H9 (cell line): ENCODE measurements at regions not wholly inside any gene's neighbourhood (a gene's known extent, or its start where the extent isn't known, plus 50 kb on each side); places are given as distances from the start of the nearest gene placed in this dataset.

Source experiments
- DNase-seq: peaks from one replicate; pipeline ENCODE4 v3.0.0-alpha.2; 2017
- H2AFZ ChIP-seq: one replicate; pipeline ENCODE4 v1.6.1; 2013; ENCODE audit warnings: mild to moderate bottlenecking, low read length, control low read depth, moderate library complexity
- H2AK5ac ChIP-seq: 2 replicates; pipeline ENCODE4 v1.6.1; 2013; ENCODE audit warnings: low read length, control low read depth, mixed read lengths; ENCODE audit not compliant: insufficient read length
- H2BK120ac ChIP-seq: one replicate; pipeline ENCODE4 v1.6.1; 2013; ENCODE audit warnings: low read depth, mild to moderate bottlenecking, low read length, control low read depth, inconsistent platforms; ENCODE audit not compliant: poor library complexity, severe bottlenecking
- H2BK12ac ChIP-seq: 2 replicates; pipeline ENCODE4 v1.6.1; 2013; ENCODE audit warnings: low read length, control low read depth, mixed read lengths, low read depth; ENCODE audit not compliant: insufficient read length
- H2BK15ac ChIP-seq: 2 replicates; pipeline ENCODE4 v1.6.1; 2013; ENCODE audit warnings: low read depth, low read length, control low read depth
- H2BK20ac ChIP-seq: one replicate; pipeline ENCODE4 v1.6.1; 2013; ENCODE audit warnings: low read depth, mild to moderate bottlenecking, low read length, control low read depth, inconsistent platforms; ENCODE audit not compliant: poor library complexity, severe bottlenecking
- H2BK5ac ChIP-seq: 2 replicates; pipeline ENCODE4 v1.6.1; 2013; ENCODE audit warnings: low read length, control low read depth, mixed read lengths; ENCODE audit not compliant: insufficient read length
- H3K14ac ChIP-seq: 2 replicates; pipeline ENCODE4 v1.6.1; 2013; ENCODE audit warnings: low read length, control low read depth; ENCODE audit not compliant: insufficient read depth
- H3K18ac ChIP-seq: 2 replicates; pipeline ENCODE4 v1.6.1; 2013; ENCODE audit warnings: low read depth, mild to moderate bottlenecking, mixed read lengths, low read length, control low read depth; ENCODE audit not compliant: insufficient read length
- H3K23ac ChIP-seq: 2 replicates; pipeline ENCODE4 v1.6.1; 2013; ENCODE audit warnings: low read length, control low read depth, mixed read lengths, low read depth; ENCODE audit not compliant: insufficient read length
- H3K23me2 ChIP-seq: 2 replicates; pipeline ENCODE4 v1.6.1; 2013; ENCODE audit warnings: low read depth, mild to moderate bottlenecking, mixed read lengths, low read length, control low read depth; ENCODE audit not compliant: insufficient read length, poor library complexity, severe bottlenecking
- H3K27ac ChIP-seq: 2 replicates; pipeline ENCODE4 v1.5.1; 2013; ENCODE audit warnings: low read length, control low read depth, mixed read lengths, low read depth; ENCODE audit not compliant: insufficient read length
- H3K27me3 ChIP-seq: 2 replicates; pipeline ENCODE4 v1.6.1; 2013; ENCODE audit warnings: low read length, control low read depth, inconsistent platforms; ENCODE audit not compliant: insufficient read depth
- H3K4ac ChIP-seq: 2 replicates; pipeline ENCODE4 v1.6.1; 2013; ENCODE audit warnings: low read depth, mild to moderate bottlenecking, control low read depth, inconsistent platforms, low read length, moderate library complexity
- H3K4me1 ChIP-seq: 2 replicates; pipeline ENCODE4 v1.6.1; 2013; ENCODE audit warnings: low read length, control low read depth, inconsistent platforms; ENCODE audit not compliant: insufficient read depth
- H3K4me2 ChIP-seq: 2 replicates; pipeline ENCODE4 v1.6.1; 2013; ENCODE audit warnings: low read length, control low read depth, mixed read lengths; ENCODE audit not compliant: insufficient read length, insufficient read depth
- H3K56ac ChIP-seq: 2 replicates; pipeline ENCODE4 v1.6.1; 2013; ENCODE audit warnings: low read depth, mild to moderate bottlenecking, mixed read lengths, low read length, control low read depth; ENCODE audit not compliant: insufficient read length
- H3K79me1 ChIP-seq: 2 replicates; pipeline ENCODE4 v1.6.1; 2013; ENCODE audit warnings: low read depth, mild to moderate bottlenecking, moderate library complexity, low read length, control low read depth, inconsistent platforms; ENCODE audit not compliant: insufficient read depth, poor library complexity, severe bottlenecking
- H3K79me2 ChIP-seq: 2 replicates; pipeline ENCODE4 v1.6.1; 2013; ENCODE audit warnings: low read length, control low read depth, inconsistent platforms; ENCODE audit not compliant: insufficient read depth
- H3K9ac ChIP-seq: 2 replicates; pipeline ENCODE4 v1.6.1; 2013; ENCODE audit warnings: low read length, control low read depth, mixed read lengths; ENCODE audit not compliant: insufficient read length; ENCODE audit errors: extremely low read depth
- H3K9me3 ChIP-seq: one replicate; pipeline ENCODE4 v1.6.1; 2013; ENCODE audit warnings: low read depth, low read length, inconsistent platforms; ENCODE audit not compliant: control insufficient read depth
- H3T11ph ChIP-seq: one replicate; pipeline ENCODE4 v1.6.1; 2013; ENCODE audit warnings: mild to moderate bottlenecking, low read length, control low read depth, inconsistent platforms
- H4K20me1 ChIP-seq: one replicate; pipeline ENCODE4 v1.6.1; 2013; ENCODE audit not compliant: control insufficient read depth, insufficient read length, insufficient read depth
- H4K5ac ChIP-seq: 2 replicates; pipeline ENCODE4 v1.6.1; 2013; ENCODE audit warnings: low read depth, mild to moderate bottlenecking, mixed read lengths, low read length, control low read depth; ENCODE audit not compliant: insufficient read length
- H4K8ac ChIP-seq: replicated peaks from 2 replicates; pipeline ENCODE4 v1.6.1; 2013; ENCODE audit warnings: low read length, control low read depth, mixed read lengths, low read depth; ENCODE audit not compliant: insufficient read length
- H4K91ac ChIP-seq: 2 replicates; pipeline ENCODE4 v1.6.1; 2013; ENCODE audit warnings: low read depth, mild to moderate bottlenecking, moderate library complexity, mixed read lengths, low read length, control low read depth; ENCODE audit not compliant: insufficient read length
- H3K27ac Mint-ChIP-seq, 3 experiments: 2 replicates in 2 of 3; 3 replicates in 1 of 3; pipeline ENCODE4 v1.8.0; 2020 to 2021; ENCODE audit warnings: mixed read lengths in 3 of 3, mild to moderate bottlenecking in 1 of 3, moderate library complexity in 1 of 3
- H3K27me3 Mint-ChIP-seq: 2 replicates; pipeline ENCODE4 v1.8.0; 2021; ENCODE audit warnings: low read depth, mild to moderate bottlenecking, moderate library complexity, mixed read lengths
- H3K36me3 Mint-ChIP-seq, 3 experiments: 2 replicates in 2 of 3; 3 replicates in 1 of 3; pipeline ENCODE4 v1.8.0; 2020 to 2021; ENCODE audit warnings: low read depth in 3 of 3, mixed read lengths in 3 of 3; ENCODE audit not compliant: insufficient read depth in 1 of 3
- H3K4me1 Mint-ChIP-seq, 2 experiments: 2 replicates each; pipeline ENCODE4 v1.8.0; 2020; ENCODE audit warnings: mixed read lengths in 2 of 2
- H3K4me3 Mint-ChIP-seq, 2 experiments: 2 replicates in 1 of 2; 3 replicates in 1 of 2; pipeline ENCODE4 v1.8.0; 2020 to 2021; ENCODE audit warnings: mild to moderate bottlenecking in 2 of 2, mixed read lengths in 2 of 2, moderate library complexity in 1 of 2
- H3K9me3 Mint-ChIP-seq, 2 experiments: 2 replicates in 1 of 2; 3 replicates in 1 of 2; pipeline ENCODE4 v1.8.0; 2020; ENCODE audit warnings: mild to moderate bottlenecking in 2 of 2, mixed read lengths in 2 of 2, moderate library complexity in 1 of 2
- CTCF ChIP-seq: fragments of 200-600 bp; sonication (generic); conservative IDR thresholded peaks from 3 replicates; pipeline ENCODE4 v1.8.0; 2021; ENCODE audit warnings: antibody characterized with exemption, mild to moderate bottlenecking
- WGBS: extraction: QIAGEN DNeasy Blood & Tissue Kit; methylation state at CpG from one replicate; pipeline ENCODE4 v1.1.7; 2013; ENCODE audit warnings: missing lambda C conversion rate, low lambda C conversion rate, mixed read lengths; ENCODE audit not compliant: insufficient read length; ENCODE audit errors: extremely low coverage; 5-methylcytosine and 5-hydroxymethylcytosine counted together

GRCh38 chr5:2007878-2008501, 125.3 kb upstream of the IRX4 start:
- Histone ChIP-seq H3K27me3 (no peaks in the 10 kb centered on the region; the same call in 1 of the 2 replicates), H3K9ac (no peak overlapping the region), H2BK15ac (no peak overlapping the region), H3K14ac (no peak overlapping the region), H3K9me3 (no peaks in the 10 kb centered on the region), H2BK5ac (no peak overlapping the region), H3K27ac (no peak overlapping the region), H3K4me2 (no peak overlapping the region), H2BK20ac (no peak overlapping the region), H4K8ac (no peak overlapping the region), H4K91ac (no peak overlapping the region), H3K79me2 (no peaks in the 10 kb centered on the region), H2BK12ac (no peak overlapping the region), H3K4ac (no peak overlapping the region), H3K56ac (no peak overlapping the region), H3K23me2 (no peaks in the 10 kb centered on the region), H2AK5ac (no peak overlapping the region), H2BK120ac (no peak overlapping the region), H3K4me1 (no peaks in the 10 kb centered on the region), H4K5ac (no peak overlapping the region), H3K23ac (no peak overlapping the region), H3T11ph (no peak overlapping the region), H3K18ac (no peak overlapping the region), H2AFZ (no peak overlapping the region), H4K20me1 (no peaks in the 10 kb centered on the region), H3K79me1 (no peaks in the 10 kb centered on the region)
- H3K4me3 Mint-ChIP-seq = no peak overlapping the region
- no peak overlapping the region for H3K27ac Mint-ChIP-seq
- TF ChIP-seq CTCF = no peak
- peaks cover 0 to 4% of the 10 kb centered on the region in 2 experiments; a peak in 1 of 4 replicates for H3K4me1 Mint-ChIP-seq
- no peaks in the 10 kb centered on the region for H3K36me3 Mint-ChIP-seq
- no peak for DNase-seq
- peaks cover 23% of the 10 kb centered on the region for H3K27me3 Mint-ChIP-seq
- no peaks in the 10 kb centered on the region for H3K9me3 Mint-ChIP-seq
- WGBS = no CpG with 5 or more reads among the region's 35 CpGs
